ENCODE measurements at regions not wholly inside any gene's neighbourhood (a gene's known extent, or its start where the extent isn't known, plus 50 kb on each side); places are given as distances from the start of the nearest gene placed in this dataset.

DNA sequence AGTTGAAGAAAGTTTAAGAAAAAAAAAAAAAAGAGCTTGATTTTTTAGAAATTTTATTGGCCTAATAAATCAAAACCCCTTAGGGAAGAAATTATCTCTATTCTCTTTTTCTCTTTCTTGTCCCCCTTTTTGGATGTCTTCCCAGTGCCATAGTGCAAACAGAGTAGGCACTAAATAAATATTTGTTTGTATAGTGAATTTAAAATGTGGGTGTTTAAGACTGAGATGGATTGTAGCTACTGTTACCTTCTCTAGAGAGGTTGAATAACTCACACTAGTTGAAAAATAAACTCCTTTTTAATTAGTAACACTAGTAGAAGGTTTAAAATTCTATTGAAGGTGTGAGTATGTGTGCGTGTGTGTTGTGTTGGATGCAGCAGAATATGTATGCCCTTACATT, 783.8 kb downstream of the NXPH1 start:
- TF ChIP-seq, protein P1, sequence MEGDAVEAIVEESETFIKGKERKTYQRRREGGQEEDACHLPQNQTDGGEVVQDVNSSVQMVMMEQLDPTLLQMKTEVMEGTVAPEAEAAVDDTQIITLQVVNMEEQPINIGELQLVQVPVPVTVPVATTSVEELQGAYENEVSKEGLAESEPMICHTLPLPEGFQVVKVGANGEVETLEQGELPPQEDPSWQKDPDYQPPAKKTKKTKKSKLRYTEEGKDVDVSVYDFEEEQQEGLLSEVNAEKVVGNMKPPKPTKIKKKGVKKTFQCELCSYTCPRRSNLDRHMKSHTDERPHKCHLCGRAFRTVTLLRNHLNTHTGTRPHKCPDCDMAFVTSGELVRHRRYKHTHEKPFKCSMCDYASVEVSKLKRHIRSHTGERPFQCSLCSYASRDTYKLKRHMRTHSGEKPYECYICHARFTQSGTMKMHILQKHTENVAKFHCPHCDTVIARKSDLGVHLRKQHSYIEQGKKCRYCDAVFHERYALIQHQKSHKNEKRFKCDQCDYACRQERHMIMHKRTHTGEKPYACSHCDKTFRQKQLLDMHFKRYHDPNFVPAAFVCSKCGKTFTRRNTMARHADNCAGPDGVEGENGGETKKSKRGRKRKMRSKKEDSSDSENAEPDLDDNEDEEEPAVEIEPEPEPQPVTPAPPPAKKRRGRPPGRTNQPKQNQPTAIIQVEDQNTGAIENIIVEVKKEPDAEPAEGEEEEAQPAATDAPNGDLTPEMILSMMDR (IDR thresholded peaks at IDR 0.05) = no peak
- TF ChIP-seq POLR2AphosphoS5 (IDR thresholded peaks at IDR 0.05) = no peak
